Brain microvascular endothelial cell (primary cell): ENCODE measurements at regions not wholly inside any gene's neighbourhood (a gene's known extent, or its start where the extent isn't known, plus 50 kb on each side); places are given as distances from the start of the nearest gene placed in this dataset.

Experiments used
- DNase-seq: peaks from one replicate; pipeline ENCODE4 v3.0.0-alpha.2; 2020
- H3K27ac ChIP-seq: fragments of 250-450 bp; sonication (Bioruptor Pico); 2 replicates; pipeline ENCODE4 v1.5.1; 2020; ENCODE audit warnings: mild to moderate bottlenecking, moderate library complexity
- H3K27me3 ChIP-seq: fragments of 250-450 bp; sonication (Bioruptor Pico); replicated peaks from 2 replicates; pipeline ENCODE4 v1.5.1; 2020; ENCODE audit warnings: mild to moderate bottlenecking
- H3K36me3 ChIP-seq: fragments of 250-450 bp; sonication (Bioruptor Pico); replicated peaks from 2 replicates; pipeline ENCODE4 v1.5.1; 2020; ENCODE audit warnings: mild to moderate bottlenecking
- H3K4me3 ChIP-seq: 2 replicates; pipeline ENCODE4 v1.5.1; 2011; ENCODE audit warnings: low read depth, mild to moderate bottlenecking, control low read depth, low read length, moderate library complexity
- in situ Hi-C: cut with HindIII; loops from 2 replicates; pipeline ENCODE4 v1.10.0; 2017; ENCODE audit warnings: low sequenced_read_pairs, low pct_ligation_motif_present
- TF ChIP-seq, protein P1 (sequence below): IDR thresholded peaks from 2 replicates; pipeline ENCODE4 v1.5.1; 2011; ENCODE audit warnings: low read depth, mild to moderate bottlenecking, moderate library complexity, low read length, control low read depth, inconsistent platforms; ENCODE audit errors: missing control alignments

DNA sequence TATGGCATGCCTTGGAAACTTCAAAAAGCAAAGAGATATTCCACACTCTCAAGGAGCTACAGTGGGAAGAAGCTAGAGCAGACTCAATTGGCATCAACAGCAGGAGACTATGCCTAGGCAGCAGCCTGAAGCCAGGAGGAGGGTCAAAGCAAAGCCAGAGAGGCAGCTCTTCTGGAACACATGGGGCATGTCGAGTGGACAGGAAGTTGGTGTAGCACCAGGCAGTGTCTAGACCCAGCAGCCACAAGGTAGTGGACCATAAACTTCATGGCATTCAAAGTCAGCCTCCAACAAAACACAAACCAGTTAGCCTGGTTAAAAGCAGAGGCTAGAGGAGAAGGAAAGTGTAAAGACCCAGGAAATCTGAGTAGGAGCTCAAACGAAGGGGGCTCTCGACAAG, 311.2 kb upstream of the PKDCC start:
- Histone ChIP-seq H3K27ac (no peak overlapping the region), H3K4me3 (no peak overlapping the region), H3K27me3 (no peaks in the 10 kb centered on the region), H3K36me3 (no peaks in the 10 kb centered on the region)
- TF ChIP-seq, protein P1, sequence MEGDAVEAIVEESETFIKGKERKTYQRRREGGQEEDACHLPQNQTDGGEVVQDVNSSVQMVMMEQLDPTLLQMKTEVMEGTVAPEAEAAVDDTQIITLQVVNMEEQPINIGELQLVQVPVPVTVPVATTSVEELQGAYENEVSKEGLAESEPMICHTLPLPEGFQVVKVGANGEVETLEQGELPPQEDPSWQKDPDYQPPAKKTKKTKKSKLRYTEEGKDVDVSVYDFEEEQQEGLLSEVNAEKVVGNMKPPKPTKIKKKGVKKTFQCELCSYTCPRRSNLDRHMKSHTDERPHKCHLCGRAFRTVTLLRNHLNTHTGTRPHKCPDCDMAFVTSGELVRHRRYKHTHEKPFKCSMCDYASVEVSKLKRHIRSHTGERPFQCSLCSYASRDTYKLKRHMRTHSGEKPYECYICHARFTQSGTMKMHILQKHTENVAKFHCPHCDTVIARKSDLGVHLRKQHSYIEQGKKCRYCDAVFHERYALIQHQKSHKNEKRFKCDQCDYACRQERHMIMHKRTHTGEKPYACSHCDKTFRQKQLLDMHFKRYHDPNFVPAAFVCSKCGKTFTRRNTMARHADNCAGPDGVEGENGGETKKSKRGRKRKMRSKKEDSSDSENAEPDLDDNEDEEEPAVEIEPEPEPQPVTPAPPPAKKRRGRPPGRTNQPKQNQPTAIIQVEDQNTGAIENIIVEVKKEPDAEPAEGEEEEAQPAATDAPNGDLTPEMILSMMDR, result no peak
- in situ Hi-C loops, result no loop called here
- no peak for DNase-seq

DNA sequence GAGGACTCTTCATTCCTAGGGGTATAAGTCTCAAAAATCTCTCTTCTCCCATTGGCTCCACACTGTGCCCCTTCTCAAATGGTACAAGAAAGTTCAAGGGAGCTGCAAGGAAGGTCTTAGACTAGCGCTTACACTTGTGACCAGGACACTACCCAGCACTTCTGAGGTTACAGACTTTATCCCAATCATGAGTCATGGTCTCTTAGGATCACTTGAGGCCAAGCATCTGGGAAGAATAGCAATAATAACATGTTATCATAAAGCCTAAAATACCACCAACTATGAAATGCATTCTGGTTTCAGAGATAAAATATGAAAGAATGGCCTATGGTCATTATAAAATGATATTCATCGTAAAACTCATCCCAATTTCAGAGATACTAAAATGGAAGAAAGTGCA, 309.9 kb upstream of the PKDCC start:
- Histone ChIP-seq H3K27me3 (no peaks in the 10 kb centered on the region), H3K36me3 (no peaks in the 10 kb centered on the region), H3K4me3 (no peak overlapping the region), H3K27ac (no peak overlapping the region)
- peak; percentile 18 for DNase-seq
- TF ChIP-seq, protein P1, result no peak
- in situ Hi-C loops, result no loop called here

DNA sequence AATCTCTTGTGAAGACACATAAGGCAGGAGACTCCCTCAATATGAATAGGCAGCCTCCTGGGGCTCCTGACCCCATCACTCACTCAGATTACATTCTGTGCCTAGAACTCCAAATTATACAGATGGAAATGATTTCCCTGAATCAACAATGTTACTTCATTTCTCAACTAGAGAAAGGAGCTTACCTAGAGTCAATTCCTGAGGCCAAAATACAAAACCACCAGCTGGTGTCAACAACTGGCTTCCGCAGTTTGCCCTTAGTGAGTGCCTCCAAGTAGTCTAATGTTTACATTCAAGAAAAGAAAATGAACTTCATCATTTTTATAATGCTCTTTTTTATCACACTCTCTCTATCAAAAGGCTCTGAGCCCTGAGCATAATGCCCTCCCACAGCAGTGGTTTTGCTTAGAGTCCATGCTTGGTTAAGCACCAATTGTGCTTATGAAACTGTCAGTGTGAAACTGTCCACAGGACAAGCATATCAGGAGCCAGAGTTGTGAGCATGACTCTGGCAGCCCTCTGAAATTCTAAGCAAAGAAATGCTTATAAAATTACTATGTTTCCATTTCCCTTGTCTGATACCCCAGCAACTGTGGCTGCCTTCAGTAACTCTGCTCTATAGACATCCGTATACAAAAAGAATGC, 305.7 kb upstream of the PKDCC start:
- DNase-seq, result no peak
- no peak overlapping the region for H3K27ac ChIP-seq
- H3K36me3 ChIP-seq, result no peaks in the 10 kb centered on the region
- no peaks in the 10 kb centered on the region for H3K27me3 ChIP-seq
- in situ Hi-C loops, result no loop called here
- no peak overlapping the region for H3K4me3 ChIP-seq
- TF ChIP-seq, protein P1, result no peak

DNA sequence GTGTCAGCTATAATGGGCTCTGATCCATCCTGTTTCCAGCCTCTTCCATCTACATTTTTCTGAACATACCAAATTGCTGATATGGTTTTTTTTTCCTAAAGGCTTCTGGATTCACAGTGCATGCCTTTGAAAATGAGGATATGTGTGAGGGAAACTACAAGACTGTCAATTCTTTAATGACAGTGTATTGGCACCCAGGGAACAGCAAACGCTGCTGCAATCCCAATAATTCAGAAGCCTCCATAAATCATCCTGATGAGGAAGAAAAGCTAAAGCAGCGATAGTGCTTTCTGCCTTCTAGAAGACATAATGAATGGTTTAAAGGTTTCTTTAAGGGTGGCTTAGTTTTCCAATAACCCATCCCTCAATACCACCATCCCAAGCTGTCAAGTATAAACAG, 304.5 kb upstream of the PKDCC start:
- in situ Hi-C loops, result no loop called here
- Histone ChIP-seq H3K27me3 (no peaks in the 10 kb centered on the region), H3K27ac (no peak overlapping the region), H3K36me3 (no peaks in the 10 kb centered on the region), H3K4me3 (no peak overlapping the region)
- DNase-seq, result no peak
- TF ChIP-seq, protein P1, result no peak

DNA sequence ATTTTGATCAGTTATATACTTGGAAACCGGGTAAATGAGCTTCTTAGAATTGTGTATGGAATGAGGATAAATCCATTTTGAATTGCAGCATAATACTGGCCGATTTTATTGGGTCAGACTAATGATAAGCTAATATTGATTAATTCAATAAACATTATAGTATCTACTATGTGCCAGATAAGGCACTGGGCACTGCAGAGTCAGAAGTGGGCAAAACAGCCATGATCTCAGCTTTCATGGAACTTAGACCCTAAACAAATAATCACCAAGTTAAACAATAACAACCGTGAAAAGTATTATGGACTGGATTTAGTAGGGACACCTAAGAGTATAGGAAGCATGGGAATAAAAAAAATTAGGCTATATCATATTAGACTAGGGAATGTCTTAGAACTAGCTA, 297.0 kb upstream of the PKDCC start:
- H3K27me3 ChIP-seq, result no peaks in the 10 kb centered on the region
- in situ Hi-C loops, result no loop called here
- H3K36me3 ChIP-seq, result no peaks in the 10 kb centered on the region
- H3K4me3 ChIP-seq, result no peak overlapping the region
- no peak for DNase-seq
- no peak overlapping the region for H3K27ac ChIP-seq
- TF ChIP-seq, protein P1, result no peak

DNA sequence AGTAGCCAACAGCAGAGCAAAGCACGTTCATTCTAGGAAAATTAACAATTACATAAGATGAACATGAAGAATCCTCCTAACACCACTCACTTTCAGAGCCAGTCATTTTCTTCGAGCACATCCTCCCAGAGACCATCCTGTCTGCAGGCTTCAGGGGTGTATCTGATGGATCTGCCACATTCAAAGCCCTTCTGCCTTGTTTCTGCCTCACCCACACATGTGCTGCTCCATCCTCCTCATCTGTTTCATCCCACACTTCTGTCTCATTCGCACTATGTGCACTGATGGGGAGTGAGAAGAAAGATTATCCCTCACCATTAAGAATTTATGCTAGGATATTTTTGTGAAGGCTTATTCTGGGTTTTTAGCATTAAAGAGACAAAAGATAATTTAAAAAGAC, 287.9 kb upstream of the PKDCC start:
- TF ChIP-seq, protein P1, result no peak
- no peak for DNase-seq
- Histone ChIP-seq H3K27me3 (no peaks in the 10 kb centered on the region), H3K4me3 (no peak overlapping the region), H3K27ac (no peak overlapping the region), H3K36me3 (no peaks in the 10 kb centered on the region)
- in situ Hi-C loops, result no loop called here
